K562 (cell line): ENCODE measurements at regions not wholly inside any gene's neighbourhood (a gene's known extent, or its start where the extent isn't known, plus 50 kb on each side); places are given as distances from the start of the nearest gene placed in this dataset.

Experiments used
- AFF4 ChIP-seq: sonication (generic); formaldehyde crosslinking; IDR thresholded peaks from 2 replicates; pipeline ENCODE4 v1.8.0; 2023; ENCODE audit warnings: mild to moderate bottlenecking, missing genetic modification reagents
- IRF1 ChIP-seq: sonication (generic); formaldehyde crosslinking; IDR thresholded peaks from 2 replicates; pipeline ENCODE4 v1.8.0; 2022; ENCODE audit warnings: missing genetic modification reagents, mild to moderate bottlenecking, borderline replicate concordance
- ZBTB26 ChIP-seq: fragments of 450-650 bp; formaldehyde crosslinking; IDR thresholded peaks from 2 replicates; pipeline ENCODE4 v1.4.0; 2022; ENCODE audit warnings: missing genetic modification characterization

GRCh38 chr12:30134229-30134628 lies 350.5 kb upstream of the TMTC1 start:
- no peak for TF ChIP-seq AFF4 (CRISPR knock-in tag)
- no peak for TF ChIP-seq IRF1 (CRISPR knock-in tag)
- no peak for TF ChIP-seq ZBTB26
